ENCODE measurements at regions not wholly inside any gene's neighbourhood (a gene's known extent, or its start where the extent isn't known, plus 50 kb on each side); places are given as distances from the start of the nearest gene placed in this dataset.

GRCh38 chr13:44651724-44652123 is 75.6 kb upstream of the TSC22D1 start:
- Histone ChIP-seq H3K36me3 (ENCODE audit: control insufficient read depth in 2 of 3, insufficient read depth in 3 of 3, low read length in 3 of 3) (no peaks in the 10 kb centered on the region), H3K4me1 (ENCODE audit: control insufficient read depth in 2 of 3, insufficient read depth in 2 of 3, low read depth in 1 of 3, low read length in 3 of 3) (no peaks in the 10 kb centered on the region), H3K4me3 (ENCODE audit: low read length in 3 of 3) (no peak overlapping the region), H3K27me3 (ENCODE audit: control insufficient read depth, insufficient read depth, low read length) (no peaks in the 10 kb centered on the region), H3K9me3 (ENCODE audit: control insufficient read depth in 2 of 3, insufficient read depth in 1 of 3, low read length in 3 of 3) (no peaks in the 10 kb centered on the region), H3K9ac (ENCODE audit: low read length in 3 of 3) (no peak overlapping the region), H3K27ac (ENCODE audit: low read depth in 2 of 2, low read length in 2 of 2) (no peak overlapping the region)
- TF ChIP-seq CTCF (IDR thresholded peaks at IDR 0.05; ENCODE audit: borderline replicate concordance, extremely low read depth, insufficient read depth): no peak
- FAIRE-seq (no peak), DNase-seq (no peak)
- intact Hi-C loops (cut with DNase I): no loop called here

- FAIRE-seq: no peak
- Histone ChIP-seq H3K27ac (ENCODE audit: low read depth in 2 of 2, low read length in 2 of 2) (no peak overlapping the region), H3K4me3 (ENCODE audit: low read length in 3 of 3) (no peak overlapping the region), H3K9me3 (ENCODE audit: control insufficient read depth in 2 of 3, insufficient read depth in 1 of 3, low read length in 3 of 3) (no peaks in the 10 kb centered on the region), H3K27me3 (ENCODE audit: control insufficient read depth, insufficient read depth, low read length) (no peaks in the 10 kb centered on the region), H3K9ac (ENCODE audit: low read length in 3 of 3) (no peak overlapping the region), H3K4me1 (ENCODE audit: control insufficient read depth in 2 of 3, insufficient read depth in 2 of 3, low read depth in 1 of 3, low read length in 3 of 3) (no peaks in the 10 kb centered on the region), H3K36me3 (ENCODE audit: control insufficient read depth in 2 of 3, insufficient read depth in 3 of 3, low read length in 3 of 3) (no peaks in the 10 kb centered on the region)
- intact Hi-C loops (cut with DNase I): no loop called here
- no peak for TF ChIP-seq CTCF (IDR thresholded peaks at IDR 0.05; ENCODE audit: borderline replicate concordance, extremely low read depth, insufficient read depth)
- no peak for DNase-seq
These were observed 75.1 kb upstream of the TSC22D1 start for GRCh38 chr13:44651209-44651608.

GRCh38 chr13:44649834-44650233 is 73.7 kb upstream of the TSC22D1 start:
- Histone ChIP-seq H3K9ac (ENCODE audit: low read length in 3 of 3) (no peak overlapping the region), H3K27me3 (ENCODE audit: control insufficient read depth, insufficient read depth, low read length) (no peaks in the 10 kb centered on the region), H3K4me1 (ENCODE audit: control insufficient read depth in 2 of 3, insufficient read depth in 2 of 3, low read depth in 1 of 3, low read length in 3 of 3) (no peaks in the 10 kb centered on the region), H3K9me3 (ENCODE audit: control insufficient read depth in 2 of 3, insufficient read depth in 1 of 3, low read length in 3 of 3) (no peaks in the 10 kb centered on the region), H3K4me3 (ENCODE audit: low read length in 3 of 3) (no peak overlapping the region), H3K36me3 (ENCODE audit: control insufficient read depth in 2 of 3, insufficient read depth in 3 of 3, low read length in 3 of 3) (no peaks in the 10 kb centered on the region), H3K27ac (ENCODE audit: low read depth in 2 of 2, low read length in 2 of 2) (no peak overlapping the region)
- no peak for TF ChIP-seq CTCF (IDR thresholded peaks at IDR 0.05; ENCODE audit: borderline replicate concordance, extremely low read depth, insufficient read depth)
- DNase-seq (no peak), FAIRE-seq (no peak)
- intact Hi-C loops (cut with DNase I): no loop called here

GRCh38 chr13:44649104-44649428 is 72.9 kb upstream of the TSC22D1 start:
- no peak for FAIRE-seq
- no peak for TF ChIP-seq CTCF (IDR thresholded peaks at IDR 0.05; ENCODE audit: borderline replicate concordance, extremely low read depth, insufficient read depth)
- no peak overlapping the region for H3K27ac ChIP-seq (ENCODE audit: low read depth in 2 of 2, low read length in 2 of 2)
- intact Hi-C loops (cut with DNase I): no loop called here
- H3K36me3 ChIP-seq (ENCODE audit: control insufficient read depth in 2 of 3, insufficient read depth in 3 of 3, low read length in 3 of 3): no peaks in the 10 kb centered on the region
- H3K4me1 ChIP-seq (ENCODE audit: control insufficient read depth in 2 of 3, insufficient read depth in 2 of 3, low read depth in 1 of 3, low read length in 3 of 3): no peaks in the 10 kb centered on the region
- peak in 4 of 5 donors; percentile 70 to 93 (median 86) for DNase-seq
- no peak overlapping the region for H3K4me3 ChIP-seq (ENCODE audit: low read length in 3 of 3)
- no peak overlapping the region for H3K9ac ChIP-seq (ENCODE audit: low read length in 3 of 3)
- no peaks in the 10 kb centered on the region for H3K9me3 ChIP-seq (ENCODE audit: control insufficient read depth in 2 of 3, insufficient read depth in 1 of 3, low read length in 3 of 3)
- no peaks in the 10 kb centered on the region for H3K27me3 ChIP-seq (ENCODE audit: control insufficient read depth, insufficient read depth, low read length)

All from kidney (tissue), 13 donors.